ENCODE measurements at regions not wholly inside any gene's neighbourhood (a gene's known extent, or its start where the extent isn't known, plus 50 kb on each side); places are given as distances from the start of the nearest gene placed in this dataset.
"Not testable (repeated sequence)": the region's sequence is repeated elsewhere in the genome, so short reads cannot be mapped to it uniquely, and the experiment has no call there.

DNA sequence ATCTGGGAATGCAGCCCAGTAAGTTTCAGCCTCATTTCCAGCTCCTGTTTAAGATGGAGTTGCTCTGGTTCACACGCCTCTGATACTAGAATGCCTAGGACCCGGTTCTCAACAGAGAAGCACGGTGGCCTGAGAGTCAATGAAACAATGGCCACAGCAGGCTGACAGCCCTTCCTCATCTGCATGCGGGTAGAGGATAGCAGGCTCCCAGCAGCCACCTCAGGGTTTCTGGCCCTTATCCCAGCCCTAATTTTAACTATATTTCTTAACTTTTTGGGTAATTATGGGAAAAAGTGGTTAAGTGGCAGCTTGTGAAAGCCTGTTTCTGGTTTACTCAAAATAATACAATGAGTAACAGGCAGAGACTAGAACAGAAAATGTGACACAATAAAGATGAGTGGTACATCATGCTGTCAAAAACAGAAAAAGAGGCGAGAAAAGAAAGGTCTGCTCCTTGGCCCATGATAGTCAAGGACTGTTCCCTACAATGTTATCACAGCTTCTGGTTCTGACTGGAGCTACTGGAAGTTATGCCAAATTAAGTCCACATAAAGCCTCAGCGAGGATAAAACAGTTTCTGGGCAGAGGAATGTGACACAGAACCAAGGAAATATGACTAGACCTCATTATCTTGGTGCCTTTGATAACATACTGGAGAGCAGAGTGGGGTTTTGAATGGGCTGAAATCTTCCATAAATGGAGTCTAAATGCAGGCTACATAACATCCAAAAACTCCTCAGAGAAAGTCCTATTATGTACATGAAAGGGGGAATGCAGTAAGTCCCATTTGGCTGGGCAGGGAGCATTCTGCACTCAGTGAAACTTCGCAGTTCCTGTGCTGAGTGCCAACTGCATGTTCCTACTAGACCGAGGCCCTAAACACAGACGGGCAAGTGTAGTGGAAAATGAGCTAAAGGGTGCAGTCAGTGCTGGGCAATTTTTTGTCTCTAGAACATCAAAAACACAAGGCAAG lies 92.1 kb downstream of the NIBAN1 start:
- H3K9me3 ChIP-seq, result no peaks in the 10 kb centered on the region
- TF ChIP-seq, protein P1, sequence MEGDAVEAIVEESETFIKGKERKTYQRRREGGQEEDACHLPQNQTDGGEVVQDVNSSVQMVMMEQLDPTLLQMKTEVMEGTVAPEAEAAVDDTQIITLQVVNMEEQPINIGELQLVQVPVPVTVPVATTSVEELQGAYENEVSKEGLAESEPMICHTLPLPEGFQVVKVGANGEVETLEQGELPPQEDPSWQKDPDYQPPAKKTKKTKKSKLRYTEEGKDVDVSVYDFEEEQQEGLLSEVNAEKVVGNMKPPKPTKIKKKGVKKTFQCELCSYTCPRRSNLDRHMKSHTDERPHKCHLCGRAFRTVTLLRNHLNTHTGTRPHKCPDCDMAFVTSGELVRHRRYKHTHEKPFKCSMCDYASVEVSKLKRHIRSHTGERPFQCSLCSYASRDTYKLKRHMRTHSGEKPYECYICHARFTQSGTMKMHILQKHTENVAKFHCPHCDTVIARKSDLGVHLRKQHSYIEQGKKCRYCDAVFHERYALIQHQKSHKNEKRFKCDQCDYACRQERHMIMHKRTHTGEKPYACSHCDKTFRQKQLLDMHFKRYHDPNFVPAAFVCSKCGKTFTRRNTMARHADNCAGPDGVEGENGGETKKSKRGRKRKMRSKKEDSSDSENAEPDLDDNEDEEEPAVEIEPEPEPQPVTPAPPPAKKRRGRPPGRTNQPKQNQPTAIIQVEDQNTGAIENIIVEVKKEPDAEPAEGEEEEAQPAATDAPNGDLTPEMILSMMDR (IDR thresholded peaks at IDR 0.05), result no peak
- H3K36me3 ChIP-seq, result peaks cover 0 to 10% of the 10 kb centered on the region in 2 donors
- intact Hi-C loops (cut with DNase I), result loop anchor here (1.0 to 2.0 kb wide), 3 partner anchors 44 to 91 kb away; no protein-coding TSS in a partner anchor
- peak; percentile 45 to 89 for DNase-seq (ENCODE audit: low spot score in 2 of 2)
- no peaks in the 10 kb centered on the region for H3K27me3 ChIP-seq
- peaks cover 8 to 75% of the 10 kb centered on the region in 2 donors for H3K4me1 ChIP-seq
- H3K27ac ChIP-seq, result peak overlapping the region; percentile 86 to 93
- H3K4me3 ChIP-seq, result peak overlapping the region in 1 of 2 donors; percentile 7

DNA sequence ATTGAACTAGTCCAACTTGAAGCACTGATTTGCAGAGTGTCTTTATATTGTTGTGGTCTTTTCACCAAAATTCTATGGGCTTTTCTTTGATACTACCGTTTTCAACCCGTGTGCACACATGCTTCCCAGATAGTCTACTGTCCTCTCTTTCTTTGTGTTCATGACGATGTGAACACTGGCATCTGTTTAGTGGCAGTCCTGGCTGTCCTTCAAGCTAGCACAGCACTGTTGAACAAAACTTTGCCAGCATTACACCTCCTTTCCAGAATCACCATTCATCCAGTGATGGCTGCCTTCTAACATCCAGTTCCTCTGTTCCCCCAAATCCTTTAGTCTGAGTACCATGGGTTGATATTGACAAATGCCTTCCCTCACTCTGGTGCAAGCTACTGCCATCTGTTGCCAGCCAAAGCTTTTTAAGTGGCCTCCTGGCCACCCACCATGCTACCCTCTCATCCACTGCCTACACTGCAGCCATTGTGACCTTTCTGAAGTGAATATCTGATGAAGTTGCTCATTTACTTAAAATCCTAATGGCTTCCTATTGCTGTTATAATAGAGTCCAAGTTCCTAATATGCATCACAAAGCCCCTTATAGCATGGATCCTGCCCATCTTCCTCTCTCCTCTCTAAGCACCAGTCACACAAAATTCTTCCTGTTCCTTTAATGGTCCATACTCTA lies 94.3 kb downstream of the NIBAN1 start:
- Histone ChIP-seq H3K9me3 (no peaks in the 10 kb centered on the region), H3K36me3 (peaks cover 0 to 9% of the 10 kb centered on the region in 2 donors), H3K27me3 (no peaks in the 10 kb centered on the region), H3K4me1 (peaks cover 4 to 60% of the 10 kb centered on the region in 2 donors), H3K27ac (peak overlapping the region; percentile 86 to 93), H3K4me3 (no peak overlapping the region)
- no peak for DNase-seq (ENCODE audit: low spot score in 2 of 2)
- TF ChIP-seq, protein P1 (IDR thresholded peaks at IDR 0.05), result no peak
- intact Hi-C loops (cut with DNase I), result no loop called here

DNA sequence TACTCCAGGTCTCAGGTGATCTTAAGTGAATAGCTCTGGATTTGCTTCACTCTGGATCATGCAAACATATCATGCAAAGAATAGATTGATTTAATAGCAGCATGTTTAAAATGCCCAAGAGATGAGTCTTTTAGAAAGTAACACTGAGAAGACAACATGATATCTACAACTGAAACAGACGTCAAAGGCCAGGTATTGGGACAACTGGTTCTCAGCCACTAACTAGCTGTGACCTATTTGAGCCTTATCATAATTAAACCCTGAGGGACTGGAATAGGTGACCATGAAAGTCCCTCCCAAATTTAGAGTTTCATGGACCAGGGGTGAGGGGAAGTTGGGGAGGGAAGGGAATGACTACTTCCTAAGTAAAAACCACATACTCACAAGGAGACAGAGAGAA lies 95.7 kb downstream of the NIBAN1 start:
- no peaks in the 10 kb centered on the region for H3K9me3 ChIP-seq
- H3K27me3 ChIP-seq, result no peaks in the 10 kb centered on the region
- no peak for DNase-seq (ENCODE audit: low spot score in 2 of 2)
- intact Hi-C loops (cut with DNase I), result no loop called here
- peak overlapping the region; percentile 40 to 49 for H3K27ac ChIP-seq
- peaks cover 3 to 50% of the 10 kb centered on the region in 2 donors for H3K4me1 ChIP-seq
- TF ChIP-seq, protein P1 (IDR thresholded peaks at IDR 0.05), result no peak
- H3K4me3 ChIP-seq, result no peak overlapping the region
- peaks cover 0 to 3% of the 10 kb centered on the region in 2 donors for H3K36me3 ChIP-seq

DNA sequence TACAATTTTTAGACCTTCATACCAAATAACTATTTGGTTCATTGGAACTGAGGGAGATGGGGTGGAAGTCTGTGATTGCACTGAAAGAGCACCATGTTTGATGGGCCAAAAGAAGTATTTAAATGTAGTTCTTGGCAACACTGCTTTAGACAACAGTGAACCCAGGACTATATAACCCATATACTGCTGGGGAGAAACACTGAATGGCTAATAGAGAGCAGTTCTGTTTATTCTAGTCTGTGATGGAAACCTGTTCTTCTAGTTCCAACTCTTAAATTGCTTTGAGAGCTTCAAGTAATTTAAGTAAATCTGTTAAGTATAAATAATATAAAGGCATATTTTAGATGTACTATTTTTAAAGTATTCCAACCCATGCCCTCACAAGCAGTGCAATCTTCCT lies 96.3 kb downstream of the NIBAN1 start:
- DNase-seq (ENCODE audit: low spot score in 2 of 2), result no peak
- Histone ChIP-seq H3K27me3 (no peaks in the 10 kb centered on the region), H3K4me1 (peaks cover 3 to 44% of the 10 kb centered on the region in 2 donors), H3K27ac (peak overlapping the region; percentile 46 to 49), H3K4me3 (no peak overlapping the region), H3K9me3 (no peaks in the 10 kb centered on the region), H3K36me3 (peaks cover 0 to 3% of the 10 kb centered on the region in 2 donors)
- intact Hi-C loops (cut with DNase I), result no loop called here
- TF ChIP-seq, protein P1 (IDR thresholded peaks at IDR 0.05), result no peak

DNA sequence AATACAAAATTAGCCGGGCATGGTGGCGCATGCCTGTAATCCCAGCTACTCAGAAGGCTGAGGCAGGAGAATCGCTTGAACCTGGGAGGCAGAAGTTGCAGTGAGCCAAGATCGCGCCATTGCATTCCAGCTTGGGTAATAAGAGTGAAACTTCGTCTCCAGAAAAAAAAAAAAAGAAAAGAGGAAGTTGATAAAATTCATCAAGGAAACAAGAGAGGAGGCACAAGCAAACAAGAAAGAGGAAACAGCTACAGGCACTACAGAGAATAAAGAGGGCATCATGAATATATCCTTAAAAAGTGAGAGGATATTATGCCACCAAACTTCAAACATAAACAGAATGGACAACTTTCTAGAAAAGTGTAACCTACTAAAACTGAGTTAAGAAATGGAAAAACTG lies 98.3 kb downstream of the NIBAN1 start:
- Histone ChIP-seq H3K4me1 (peaks cover 0 to 29% of the 10 kb centered on the region in 2 donors), H3K27ac (peak overlapping the region; percentile 21 to 54)
- H3K27me3 ChIP-seq; DNase-seq (ENCODE audit: low spot score in 2 of 2); H3K4me3 ChIP-seq; H3K9me3 ChIP-seq; H3K36me3 ChIP-seq; intact Hi-C loops (cut with DNase I): not testable (repeated sequence)

DNA sequence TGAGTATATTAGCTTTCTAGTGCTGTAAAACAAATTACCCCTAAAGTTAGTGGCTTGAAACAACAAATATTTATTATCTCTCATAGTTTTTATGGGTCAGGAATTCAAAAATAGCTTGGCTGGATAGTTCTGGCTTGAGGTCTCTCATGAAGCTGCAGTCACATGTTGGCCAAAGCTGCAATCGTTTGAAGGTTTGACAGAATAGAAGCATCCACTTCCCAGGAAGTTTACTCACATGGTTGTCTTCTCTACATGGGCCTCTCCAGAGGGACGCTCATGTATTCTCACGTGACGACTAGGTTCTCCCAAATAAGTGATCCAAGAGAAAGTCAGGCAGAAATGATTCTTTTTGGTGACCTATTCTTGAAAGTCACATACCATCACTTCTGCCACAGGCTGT lies 99.1 kb downstream of the NIBAN1 start:
- no peak for DNase-seq (ENCODE audit: low spot score in 2 of 2)
- intact Hi-C loops (cut with DNase I), result no loop called here
- Histone ChIP-seq H3K4me3 (no peak overlapping the region), H3K27ac (peak overlapping the region; percentile 21 to 54), H3K9me3 (no peaks in the 10 kb centered on the region), H3K27me3 (no peaks in the 10 kb centered on the region), H3K36me3 (peaks cover 0 to 3% of the 10 kb centered on the region in 2 donors), H3K4me1 (peaks cover 0 to 25% of the 10 kb centered on the region in 2 donors)
- TF ChIP-seq, protein P1 (IDR thresholded peaks at IDR 0.05), result no peak

Measured in ascending aorta (tissue), 2 donors.